ENCODE measurements at regions not wholly inside any gene's neighbourhood (a gene's known extent, or its start where the extent isn't known, plus 50 kb on each side); places are given as distances from the start of the nearest gene placed in this dataset.

GRCh38 chr5:157934600-157934999 is 75.7 kb upstream of the CLINT1 start:
- H3K9me2 ChIP-seq (ENCODE audit: insufficient read depth): no peaks in the 10 kb centered on the region
- no peak overlapping the region for H3K4me2 ChIP-seq (ENCODE audit: unreplicated experiment)
- no peaks in the 10 kb centered on the region for H3K27me3 ChIP-seq (replicated peaks; ENCODE audit: insufficient read depth)
- no peak for DNase-seq
- in situ Hi-C loops (cut with MboI): no loop called here
- no peaks in the 10 kb centered on the region for H3K79me2 ChIP-seq (ENCODE audit: insufficient read depth)
- WGBS, 2 experiments (ENCODE audit: low coverage in 1 of 2, low lambda C conversion rate in 2 of 2, missing lambda C conversion rate in 2 of 2): 51 to 60% methylated on average over 3 of the region's 3 CpGs
- H3K9me3 ChIP-seq (ENCODE audit: low read depth): no peaks in the 10 kb centered on the region
- no peak overlapping the region for H3K4me3 ChIP-seq
- no peak overlapping the region for H2AFZ ChIP-seq
- no peak for TF ChIP-seq EZH2phosphoT487 (IDR thresholded peaks at IDR 0.05; ENCODE audit: insufficient read depth, low read depth)
- TF ChIP-seq EZH2 (IDR thresholded peaks at IDR 0.05; ENCODE audit: insufficient read depth, poor library complexity, severe bottlenecking): no peak
- no peak overlapping the region for H3K9ac ChIP-seq
- no peaks in the 10 kb centered on the region for H3K4me1 ChIP-seq (ENCODE audit: insufficient read depth)
- no peaks in the 10 kb centered on the region for H3F3A ChIP-seq (ENCODE audit: insufficient read depth)
- H3K36me3 ChIP-seq (ENCODE audit: low read depth): no peaks in the 10 kb centered on the region
- H3K27ac ChIP-seq: no peak overlapping the region
- no peaks in the 10 kb centered on the region for H4K20me1 ChIP-seq (ENCODE audit: insufficient read depth)

- H3K4me1 ChIP-seq (ENCODE audit: insufficient read depth): no peaks in the 10 kb centered on the region
- TF ChIP-seq EZH2 (IDR thresholded peaks at IDR 0.05; ENCODE audit: insufficient read depth, poor library complexity, severe bottlenecking): no peak
- no peak for TF ChIP-seq EZH2phosphoT487 (IDR thresholded peaks at IDR 0.05; ENCODE audit: insufficient read depth, low read depth)
- H3K9me2 ChIP-seq (ENCODE audit: insufficient read depth): no peaks in the 10 kb centered on the region
- no peaks in the 10 kb centered on the region for H3K9me3 ChIP-seq (ENCODE audit: low read depth)
- in situ Hi-C loops (cut with MboI): no loop called here
- 66 to 78% methylated on average over 5 of the region's 5 CpGs for WGBS, 2 experiments (ENCODE audit: low coverage in 1 of 2, low lambda C conversion rate in 2 of 2, missing lambda C conversion rate in 2 of 2)
- H3K36me3 ChIP-seq (ENCODE audit: low read depth): no peaks in the 10 kb centered on the region
- H2AFZ ChIP-seq: no peak overlapping the region
- no peaks in the 10 kb centered on the region for H3K79me2 ChIP-seq (ENCODE audit: insufficient read depth)
- H3F3A ChIP-seq (ENCODE audit: insufficient read depth): no peaks in the 10 kb centered on the region
- no peak overlapping the region for H3K4me2 ChIP-seq (ENCODE audit: unreplicated experiment)
- H3K4me3 ChIP-seq: no peak overlapping the region
- H4K20me1 ChIP-seq (ENCODE audit: insufficient read depth): no peaks in the 10 kb centered on the region
- no peaks in the 10 kb centered on the region for H3K27me3 ChIP-seq (replicated peaks; ENCODE audit: insufficient read depth)
- no peak overlapping the region for H3K27ac ChIP-seq
- H3K9ac ChIP-seq: no peak overlapping the region
- no peak for DNase-seq
Measured at GRCh38 chr5:157933005-157933404, 74.1 kb upstream of the CLINT1 start.

GRCh38 chr5:157930710-157931109 is 71.8 kb upstream of the CLINT1 start:
- Histone ChIP-seq H3K36me3 (ENCODE audit: low read depth) (no peaks in the 10 kb centered on the region), H3K4me1 (ENCODE audit: insufficient read depth) (no peaks in the 10 kb centered on the region), H3K4me3 (no peak overlapping the region), H3K9ac (no peak overlapping the region), H3K27ac (no peak overlapping the region), H3K4me2 (ENCODE audit: unreplicated experiment) (no peak overlapping the region), H3K9me3 (ENCODE audit: low read depth) (no peaks in the 10 kb centered on the region), H3K79me2 (ENCODE audit: insufficient read depth) (no peaks in the 10 kb centered on the region), H4K20me1 (ENCODE audit: insufficient read depth) (no peaks in the 10 kb centered on the region), H3K27me3 (replicated peaks; ENCODE audit: insufficient read depth) (no peaks in the 10 kb centered on the region), H2AFZ (no peak overlapping the region), H3K9me2 (ENCODE audit: insufficient read depth) (no peaks in the 10 kb centered on the region), H3F3A (ENCODE audit: insufficient read depth) (no peaks in the 10 kb centered on the region)
- in situ Hi-C loops (cut with MboI): no loop called here
- TF ChIP-seq EZH2phosphoT487 (IDR thresholded peaks at IDR 0.05; ENCODE audit: insufficient read depth, low read depth) (no peak), EZH2 (IDR thresholded peaks at IDR 0.05; ENCODE audit: insufficient read depth, poor library complexity, severe bottlenecking) (no peak)
- no peak for DNase-seq
- WGBS, 2 experiments (ENCODE audit: low coverage in 1 of 2, low lambda C conversion rate in 2 of 2, missing lambda C conversion rate in 2 of 2): 70 to 75% methylated on average over 7 of the region's 7 CpGs

- 61 to 66% methylated on average over 4 of the region's 4 CpGs for WGBS, 2 experiments (ENCODE audit: low coverage in 1 of 2, low lambda C conversion rate in 2 of 2, missing lambda C conversion rate in 2 of 2)
- Histone ChIP-seq H3K79me2 (ENCODE audit: insufficient read depth) (no peaks in the 10 kb centered on the region), H3K9me2 (ENCODE audit: insufficient read depth) (no peaks in the 10 kb centered on the region), H3K4me3 (no peak overlapping the region), H3K4me2 (ENCODE audit: unreplicated experiment) (no peak overlapping the region), H2AFZ (no peak overlapping the region), H3K4me1 (ENCODE audit: insufficient read depth) (no peaks in the 10 kb centered on the region), H3K27me3 (replicated peaks; ENCODE audit: insufficient read depth) (no peaks in the 10 kb centered on the region), H3K9me3 (ENCODE audit: low read depth) (no peaks in the 10 kb centered on the region), H3K9ac (no peak overlapping the region), H3K27ac (no peak overlapping the region), H3K36me3 (ENCODE audit: low read depth) (no peaks in the 10 kb centered on the region), H3F3A (ENCODE audit: insufficient read depth) (no peaks in the 10 kb centered on the region), H4K20me1 (ENCODE audit: insufficient read depth) (no peaks in the 10 kb centered on the region)
- no peak for TF ChIP-seq EZH2 (IDR thresholded peaks at IDR 0.05; ENCODE audit: insufficient read depth, poor library complexity, severe bottlenecking)
- TF ChIP-seq EZH2phosphoT487 (IDR thresholded peaks at IDR 0.05; ENCODE audit: insufficient read depth, low read depth): no peak
- in situ Hi-C loops (cut with MboI): no loop called here
- DNase-seq: no peak
Measured at GRCh38 chr5:157926977-157927376, 68.0 kb upstream of the CLINT1 start.

All from GM23248 (cell line).